CD8-positive, alpha-beta memory T cell (primary cell): ENCODE measurements at regions not wholly inside any gene's neighbourhood (a gene's known extent, or its start where the extent isn't known, plus 50 kb on each side); places are given as distances from the start of the nearest gene placed in this dataset.
A peak's percentile ranks its signal among the peaks of the same experiment; 100 is the strongest.

Experiments used
- CTCF ChIA-PET: fragments of 350-600 bp; sonication (Branson Sonifier 250); formaldehyde crosslinking; loops from one replicate; lab custom pipeline; 2021; ENCODE audit warnings: antibody characterized with exemption; lab: Charles Lee
- POLR2A ChIA-PET: fragments of 350-600 bp; sonication (Branson Sonifier 250); formaldehyde crosslinking; loops from one replicate; lab custom pipeline; 2021; ENCODE audit warnings: antibody characterized with exemption; lab: Charles Lee
- DNase-seq, 5 donors: peaks; one replicate each; pipeline versions ENCODE4 v3.0.0 to v3.0.0-alpha.2; 2020 to 2022; ENCODE audit warnings: mixed read lengths in 1 of 5
- H3K27ac ChIP-seq: one replicate; pipeline ENCODE4 v1.7.0; 2013; ENCODE audit warnings: low read depth, mild to moderate bottlenecking, low read length, moderate library complexity
- H3K27me3 ChIP-seq: 2 replicates; pipeline ENCODE4 v1.7.0; 2013; ENCODE audit warnings: low read length, mild to moderate bottlenecking; ENCODE audit not compliant: insufficient read depth, poor library complexity, severe bottlenecking
- H3K36me3 ChIP-seq: 2 replicates; pipeline ENCODE4 v1.7.0; 2013; ENCODE audit warnings: mild to moderate bottlenecking, low read length, moderate library complexity; ENCODE audit not compliant: insufficient read depth
- H3K4me1 ChIP-seq: 2 replicates; pipeline ENCODE4 v1.7.0; 2013; ENCODE audit warnings: mild to moderate bottlenecking, low read length, moderate library complexity; ENCODE audit not compliant: insufficient read depth
- H3K4me3 ChIP-seq: 2 replicates; pipeline ENCODE4 v1.7.0; 2013; ENCODE audit warnings: mild to moderate bottlenecking, low read length
- H3K9me3 ChIP-seq: 2 replicates; pipeline ENCODE4 v1.7.0; 2013; ENCODE audit warnings: mild to moderate bottlenecking, low read length
- H3K27ac Mint-ChIP-seq, 8 donors: one replicate each; pipeline ENCODE4 v1.8.0; 2020 to 2021; ENCODE audit warnings: mixed read lengths in 8 of 8, mild to moderate bottlenecking in 6 of 8, inconsistent platforms in 3 of 8, moderate library complexity in 3 of 8
- H3K27me3 Mint-ChIP-seq, 2 donors: one replicate each; pipeline ENCODE4 v1.8.0; 2020 to 2021; ENCODE audit warnings: mixed read lengths in 2 of 2, mild to moderate bottlenecking in 1 of 2, moderate library complexity in 1 of 2
- H3K36me3 Mint-ChIP-seq, 3 donors: one replicate each; pipeline ENCODE4 v1.8.0; 2020 to 2021; ENCODE audit warnings: mixed read lengths in 3 of 3, inconsistent platforms in 1 of 3, mild to moderate bottlenecking in 1 of 3
- H3K4me1 Mint-ChIP-seq, 3 donors: one replicate each; pipeline ENCODE4 v1.8.0; 2020 to 2021; ENCODE audit warnings: mixed read lengths in 3 of 3, inconsistent platforms in 1 of 3, mild to moderate bottlenecking in 1 of 3
- H3K4me3 Mint-ChIP-seq, 7 donors: one replicate each; pipeline ENCODE4 v1.8.0; 2020 to 2021; ENCODE audit warnings: mixed read lengths in 7 of 7, mild to moderate bottlenecking in 6 of 7, moderate library complexity in 4 of 7, inconsistent platforms in 2 of 7
- H3K9me3 Mint-ChIP-seq, 5 donors: one replicate each; pipeline ENCODE4 v1.8.0; 2020 to 2022; ENCODE audit warnings: mixed read lengths in 5 of 5, mild to moderate bottlenecking in 3 of 5, moderate library complexity in 2 of 5, inconsistent platforms in 1 of 5

DNA sequence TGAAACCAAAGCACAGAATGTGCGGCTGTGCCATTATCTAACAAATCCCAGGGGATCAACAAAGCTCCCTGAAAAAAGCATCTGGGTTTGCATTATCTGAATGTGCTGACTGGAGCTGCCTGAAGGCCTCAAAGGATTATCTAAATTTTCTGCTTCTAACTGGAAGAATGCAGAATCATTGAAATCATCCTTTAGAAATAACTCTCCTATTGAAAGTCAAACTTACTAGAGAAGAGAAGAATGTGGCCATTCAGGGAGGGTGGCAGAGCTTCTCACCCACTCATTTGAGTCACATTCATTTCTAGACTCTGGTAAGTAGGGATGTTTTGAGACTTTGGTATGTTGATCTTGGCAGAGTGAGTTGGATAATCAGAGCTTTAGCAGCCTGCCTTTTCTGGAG, 220.6 kb upstream of the RGS6 start:
- Mint-ChIP-seq H3K4me3 (no peak overlapping the region), H3K27ac (peak overlapping the region in 5 of 8 donors; percentile 37 to 94 (median 85))
- no peaks in the 10 kb centered on the region for H3K9me3 ChIP-seq

DNA sequence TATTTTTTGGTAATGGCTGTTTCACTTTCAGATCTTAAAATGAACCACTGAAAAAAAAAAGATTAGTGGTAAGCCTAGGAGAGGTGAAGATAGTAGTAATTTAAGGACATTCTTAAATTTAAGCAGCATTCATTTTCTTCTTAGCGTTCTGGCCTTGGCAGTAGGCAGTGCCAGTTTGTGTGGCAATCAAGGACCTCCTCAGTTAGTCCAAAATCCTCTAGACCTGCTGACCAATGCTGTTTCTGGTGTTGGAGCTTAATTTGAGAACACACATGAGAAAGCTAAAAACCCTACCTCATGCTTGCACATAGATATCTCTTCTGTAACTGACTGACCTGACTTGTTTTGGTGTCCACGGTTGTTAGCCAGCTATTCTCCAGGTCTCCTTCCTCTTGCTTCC, 219.8 kb upstream of the RGS6 start:
- Mint-ChIP-seq H3K36me3 (peaks cover 3 to 66% (median 22%) of the 10 kb centered on the region in 3 donors), H3K9me3 (no peaks in the 10 kb centered on the region), H3K4me3 (no peak overlapping the region), H3K4me1 (peaks cover 8 to 14% (median 9%) of the 10 kb centered on the region in 3 donors), H3K27me3 (no peaks in the 10 kb centered on the region), H3K27ac (peak overlapping the region in 1 of 8 donors; percentile 26)
- no peaks in the 10 kb centered on the region for H3K4me1 ChIP-seq
- CTCF ChIA-PET: no interaction called here
- no peak overlapping the region for H3K27ac ChIP-seq
- no peaks in the 10 kb centered on the region for H3K9me3 ChIP-seq
- no peak overlapping the region for H3K4me3 ChIP-seq
- POLR2A ChIA-PET: no interaction called here
- DNase-seq: no peak
- no peaks in the 10 kb centered on the region for H3K27me3 ChIP-seq
- H3K36me3 ChIP-seq: peaks cover 5% of the 10 kb centered on the region

More for the DNA sequence above, 220.6 kb upstream of the RGS6 start:
- Histone ChIP-seq H3K36me3 (peaks cover 5% of the 10 kb centered on the region), H3K27me3 (no peaks in the 10 kb centered on the region), H3K4me1 (no peaks in the 10 kb centered on the region), H3K4me3 (no peak overlapping the region), H3K27ac (no peak overlapping the region)
- CTCF ChIA-PET: interaction anchor here (2.0 kb wide), 1 partner anchor 26 kb away, joined by 4 read pairs; no protein-coding TSS in a partner anchor
- no peaks in the 10 kb centered on the region for H3K27me3 Mint-ChIP-seq
- H3K4me1 Mint-ChIP-seq: peaks cover 8 to 14% (median 9%) of the 10 kb centered on the region in 3 donors
- no peak for DNase-seq
- POLR2A ChIA-PET: no interaction called here
- H3K9me3 Mint-ChIP-seq: no peaks in the 10 kb centered on the region
- peaks cover 7 to 63% (median 23%) of the 10 kb centered on the region in 3 donors for H3K36me3 Mint-ChIP-seq

DNA sequence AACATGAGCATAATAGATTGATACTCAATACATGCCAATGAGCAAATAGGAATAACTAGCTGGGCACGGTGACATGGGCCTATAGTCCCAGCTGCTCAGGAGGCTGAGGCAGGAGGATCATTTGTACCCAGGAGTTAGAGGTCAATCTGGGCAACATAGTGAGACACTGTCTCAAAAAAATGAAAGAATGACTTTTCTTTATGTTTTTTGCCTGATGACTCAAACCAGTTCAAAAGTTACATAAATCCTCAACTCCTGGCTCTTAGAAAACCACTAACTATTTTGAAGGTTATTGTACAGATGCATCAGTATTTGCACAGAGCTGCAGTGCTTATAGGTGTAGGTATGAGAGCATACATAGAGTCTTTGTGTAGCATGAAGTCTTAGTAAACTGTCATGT, 219.2 kb upstream of the RGS6 start:
- peaks cover 3 to 63% (median 22%) of the 10 kb centered on the region in 3 donors for H3K36me3 Mint-ChIP-seq
- Histone ChIP-seq H3K9me3 (no peaks in the 10 kb centered on the region), H3K36me3 (peaks cover 5% of the 10 kb centered on the region), H3K4me1 (no peaks in the 10 kb centered on the region), H3K4me3 (no peak overlapping the region), H3K27ac (no peak overlapping the region), H3K27me3 (no peaks in the 10 kb centered on the region)
- no peak for DNase-seq
- no peak overlapping the region for H3K4me3 Mint-ChIP-seq
- H3K9me3 Mint-ChIP-seq: no peaks in the 10 kb centered on the region
- peak overlapping the region in 1 of 8 donors; percentile 3 for H3K27ac Mint-ChIP-seq
- ChIA-PET CTCF (no interaction called here), POLR2A (no interaction called here)
- H3K27me3 Mint-ChIP-seq: no peaks in the 10 kb centered on the region
- H3K4me1 Mint-ChIP-seq: peaks cover 8 to 14% (median 9%) of the 10 kb centered on the region in 3 donors

DNA sequence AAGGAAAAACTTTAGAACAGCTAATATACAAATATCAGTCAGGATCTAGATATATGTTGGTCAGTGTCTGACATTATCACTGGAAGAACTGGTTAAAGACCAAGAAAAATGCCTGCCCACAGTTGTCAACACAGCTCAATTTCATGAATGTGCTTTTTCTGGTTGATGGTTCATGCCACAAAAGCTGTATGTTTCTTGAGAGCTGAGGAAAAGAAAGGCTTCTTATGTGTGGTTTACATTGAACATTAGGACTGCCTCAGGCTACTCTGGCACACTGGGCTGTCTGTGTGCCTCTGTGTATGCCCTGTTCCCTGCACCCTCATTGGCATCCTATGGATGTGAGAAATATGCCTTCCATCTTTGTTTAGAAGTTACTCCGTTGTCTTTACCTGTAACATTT, 218.8 kb upstream of the RGS6 start:
- Mint-ChIP-seq H3K4me3 (no peak overlapping the region), H3K4me1 (peaks cover 8 to 14% (median 9%) of the 10 kb centered on the region in 3 donors), H3K9me3 (no peaks in the 10 kb centered on the region), H3K27ac (peak overlapping the region in 3 of 8 donors; percentile 3 to 69 (median 66)), H3K36me3 (peaks cover 3 to 65% (median 22%) of the 10 kb centered on the region in 3 donors), H3K27me3 (no peaks in the 10 kb centered on the region)
- no peaks in the 10 kb centered on the region for H3K27me3 ChIP-seq
- no peaks in the 10 kb centered on the region for H3K9me3 ChIP-seq
- H3K4me3 ChIP-seq: no peak overlapping the region
- CTCF ChIA-PET: no interaction called here
- no peaks in the 10 kb centered on the region for H3K4me1 ChIP-seq
- POLR2A ChIA-PET: no interaction called here
- H3K27ac ChIP-seq: no peak overlapping the region
- H3K36me3 ChIP-seq: peaks cover 5% of the 10 kb centered on the region
- DNase-seq: no peak

DNA sequence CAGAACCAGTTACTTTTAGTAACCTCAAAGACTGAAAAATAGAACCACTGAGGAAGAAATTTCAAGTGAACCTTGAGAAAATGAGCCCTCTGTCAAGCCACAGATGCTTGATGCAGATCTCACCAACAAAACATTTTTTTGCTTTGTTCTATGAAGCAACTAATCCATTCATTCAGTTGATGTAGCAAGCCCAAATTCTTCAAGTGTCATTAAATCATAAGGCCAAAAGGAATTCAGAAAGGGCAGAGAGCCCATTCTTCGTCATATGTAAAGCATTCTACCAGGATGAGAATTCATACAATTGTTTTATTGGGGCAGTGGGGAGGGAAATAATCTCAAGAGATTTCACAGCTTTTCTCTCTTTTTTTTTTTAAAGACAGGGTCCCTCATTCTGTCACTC, 218.0 kb upstream of the RGS6 start:
- Mint-ChIP-seq H3K27me3 (no peaks in the 10 kb centered on the region), H3K27ac (no peak overlapping the region), H3K4me1 (peaks cover 8 to 14% (median 9%) of the 10 kb centered on the region in 3 donors), H3K9me3 (no peaks in the 10 kb centered on the region), H3K4me3 (no peak overlapping the region), H3K36me3 (peaks cover 3 to 62% (median 22%) of the 10 kb centered on the region in 3 donors)
- H3K9me3 ChIP-seq: no peaks in the 10 kb centered on the region
- no peak overlapping the region for H3K27ac ChIP-seq
- DNase-seq: no peak
- no peaks in the 10 kb centered on the region for H3K27me3 ChIP-seq
- H3K4me1 ChIP-seq: no peaks in the 10 kb centered on the region
- H3K4me3 ChIP-seq: no peak overlapping the region
- ChIA-PET POLR2A (no interaction called here), CTCF (no interaction called here)
- peaks cover 5% of the 10 kb centered on the region for H3K36me3 ChIP-seq

DNA sequence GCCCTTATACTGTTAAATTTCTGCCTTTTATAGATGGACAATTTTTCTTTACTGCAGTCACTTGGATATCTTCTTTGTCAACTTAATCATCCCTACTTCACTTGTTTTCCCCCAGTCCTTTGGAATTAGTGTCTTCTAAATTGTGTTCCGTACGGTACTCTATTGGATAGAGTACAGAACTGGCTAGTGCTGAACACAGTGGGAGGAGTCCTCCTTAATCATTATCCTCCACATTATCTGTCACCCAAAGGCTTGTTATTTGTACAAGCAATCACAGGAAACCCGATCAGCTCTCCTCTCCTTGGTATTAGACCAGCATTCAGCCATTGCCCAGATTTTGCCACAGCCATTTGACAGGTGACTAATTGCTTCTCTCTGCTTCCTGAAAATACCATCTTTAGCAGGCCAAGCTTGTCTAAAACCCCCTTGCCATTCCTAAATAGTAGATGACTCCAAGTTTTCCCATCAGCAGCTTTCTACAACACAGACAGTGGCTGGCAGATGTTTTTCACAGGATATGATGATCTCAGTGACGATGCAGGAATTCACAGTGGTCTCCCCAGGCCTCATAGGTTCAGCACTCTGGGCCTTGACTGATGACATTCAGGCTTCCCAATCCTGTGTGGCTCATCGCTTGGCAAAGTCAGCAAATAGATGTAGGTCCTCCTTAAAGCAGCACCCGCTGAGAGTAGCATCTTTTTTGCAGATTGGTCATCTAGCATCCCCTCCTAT, 216.0 kb upstream of the RGS6 start:
- Mint-ChIP-seq H3K4me3 (no peak overlapping the region), H3K36me3 (peaks cover 2 to 52% (median 19%) of the 10 kb centered on the region in 3 donors), H3K27ac (peak overlapping the region in 1 of 8 donors; percentile 8), H3K27me3 (no peaks in the 10 kb centered on the region), H3K9me3 (no peaks in the 10 kb centered on the region), H3K4me1 (peaks cover 2 to 8% (median 4%) of the 10 kb centered on the region in 3 donors)
- H3K9me3 ChIP-seq: no peaks in the 10 kb centered on the region
- POLR2A ChIA-PET: no interaction called here
- H3K4me3 ChIP-seq: no peak overlapping the region
- DNase-seq: no peak
- H3K4me1 ChIP-seq: no peaks in the 10 kb centered on the region
- H3K27me3 ChIP-seq: no peaks in the 10 kb centered on the region
- CTCF ChIA-PET: no interaction called here
- no peak overlapping the region for H3K27ac ChIP-seq
- H3K36me3 ChIP-seq: no peaks in the 10 kb centered on the region

DNA sequence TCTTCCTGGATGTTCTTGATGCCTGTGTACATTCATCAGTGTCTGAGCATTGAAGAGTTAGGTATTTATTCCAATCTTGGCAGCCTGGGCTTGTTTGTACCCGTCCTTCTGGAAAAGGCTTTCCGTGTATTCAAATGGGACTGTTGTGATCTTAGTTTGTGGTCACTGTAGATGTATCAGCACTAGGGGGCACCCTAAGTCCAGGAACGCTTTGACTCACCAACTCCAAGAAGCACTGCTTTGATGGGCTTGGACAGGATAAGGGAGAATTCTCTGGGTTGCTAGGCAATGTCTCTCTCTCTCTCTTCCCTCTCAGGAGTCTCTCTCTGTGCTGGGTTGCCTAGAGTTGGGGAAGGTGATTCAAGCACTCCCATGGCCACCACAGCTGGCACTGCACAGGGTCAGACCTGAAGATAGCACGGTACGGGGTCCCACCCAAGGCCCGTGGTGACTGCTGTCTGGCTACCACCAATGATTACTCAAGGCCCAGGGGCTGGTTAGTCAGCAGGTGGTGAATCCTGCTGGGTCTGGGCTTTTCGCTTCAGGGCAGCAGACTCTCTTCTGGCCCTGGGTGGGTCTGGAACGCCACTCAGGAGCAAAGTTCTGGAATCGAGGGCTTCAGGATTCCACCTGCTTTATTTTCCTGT, 211.1 kb upstream of the RGS6 start:
- no peak for DNase-seq
- CTCF ChIA-PET: interaction anchor here (1.3 to 1.4 kb wide), 2 partner anchors 10 to 400 kb away, joined by 3 to 4 read pairs; no protein-coding TSS in a partner anchor

DNA sequence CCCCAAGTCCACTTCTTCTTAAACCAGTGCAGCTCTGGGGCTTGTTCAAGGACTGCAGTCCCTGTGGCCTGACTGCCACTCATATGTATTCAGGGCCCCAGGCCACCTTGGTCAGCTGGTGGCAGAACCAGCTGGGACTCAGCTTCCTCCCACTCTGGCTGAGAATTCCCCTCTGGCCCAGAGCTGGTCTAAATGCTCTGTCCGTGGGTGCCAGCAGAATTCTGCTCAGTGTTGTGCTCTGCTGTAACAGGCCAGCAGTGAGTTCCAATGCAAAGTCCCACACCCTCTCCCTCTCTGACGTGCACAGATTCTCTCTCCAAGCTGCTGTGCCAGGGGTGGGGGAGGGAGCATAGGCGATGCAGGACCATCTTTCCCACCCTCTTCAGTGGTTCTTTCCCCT, 210.4 kb upstream of the RGS6 start:
- H3K9me3 Mint-ChIP-seq: no peaks in the 10 kb centered on the region
- Histone ChIP-seq H3K27me3 (no peaks in the 10 kb centered on the region), H3K4me3 (no peak overlapping the region), H3K4me1 (no peaks in the 10 kb centered on the region), H3K9me3 (no peaks in the 10 kb centered on the region), H3K36me3 (peaks cover 12% of the 10 kb centered on the region), H3K27ac (no peak overlapping the region)
- peaks cover 0 to 3% (median 0%) of the 10 kb centered on the region in 3 donors for H3K4me1 Mint-ChIP-seq
- H3K27ac Mint-ChIP-seq: peak overlapping the region in 1 of 8 donors; percentile 2
- ChIA-PET POLR2A (no interaction called here), CTCF (interaction anchor here (1.4 kb wide), 1 partner anchor 9 kb away, joined by 3 read pairs; no protein-coding TSS in a partner anchor)
- peaks cover 10 to 54% (median 26%) of the 10 kb centered on the region in 3 donors for H3K36me3 Mint-ChIP-seq
- no peaks in the 10 kb centered on the region for H3K27me3 Mint-ChIP-seq
- DNase-seq: no peak
- no peak overlapping the region for H3K4me3 Mint-ChIP-seq

More for the DNA sequence above, 211.1 kb upstream of the RGS6 start:
- Histone ChIP-seq H3K9me3 (no peaks in the 10 kb centered on the region), H3K27ac (no peak overlapping the region), H3K4me1 (no peaks in the 10 kb centered on the region), H3K36me3 (peaks cover 12% of the 10 kb centered on the region), H3K27me3 (no peaks in the 10 kb centered on the region), H3K4me3 (no peak overlapping the region)
- H3K27me3 Mint-ChIP-seq: no peaks in the 10 kb centered on the region
- peaks cover 0 to 3% (median 0%) of the 10 kb centered on the region in 3 donors for H3K4me1 Mint-ChIP-seq
- peak overlapping the region in 2 of 8 donors; percentile 27 to 80 for H3K27ac Mint-ChIP-seq
- H3K9me3 Mint-ChIP-seq: no peaks in the 10 kb centered on the region
- H3K36me3 Mint-ChIP-seq: peaks cover 10 to 53% (median 29%) of the 10 kb centered on the region in 3 donors
- POLR2A ChIA-PET: no interaction called here
- no peak overlapping the region for H3K4me3 Mint-ChIP-seq
